ENCODE measurements at regions not wholly inside any gene's neighbourhood (a gene's known extent, or its start where the extent isn't known, plus 50 kb on each side); places are given as distances from the start of the nearest gene placed in this dataset.

DNA sequence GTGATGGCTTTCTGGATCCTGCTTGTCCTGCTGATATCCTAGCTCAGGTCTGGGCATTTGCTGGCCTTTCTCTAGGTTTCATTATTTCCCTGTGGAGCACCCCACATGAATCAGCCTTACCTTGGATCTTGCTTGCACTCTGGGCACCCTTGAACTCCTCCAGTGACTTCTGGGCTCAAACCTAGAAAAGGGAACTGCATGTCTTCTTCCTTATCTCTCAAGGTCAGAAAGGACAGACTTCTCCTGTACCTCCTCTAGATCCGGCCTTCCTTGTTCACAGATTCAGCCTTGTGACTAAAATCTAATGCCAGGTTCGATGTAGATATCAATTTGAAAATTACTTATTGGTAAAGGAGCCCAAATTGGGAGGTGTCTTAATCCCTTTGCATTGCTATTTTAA lies 267.9 kb downstream of the PARP8 start:
- DNase-seq (ENCODE audit: low spot score), result no peak
- Histone ChIP-seq H3K79me2 (no peaks in the 10 kb centered on the region), H4K20me1 (ENCODE audit: insufficient read depth, poor library complexity, severe bottlenecking) (no peaks in the 10 kb centered on the region), H3K9me3 (ENCODE audit: low read depth) (no peaks in the 10 kb centered on the region), H3K36me3 (replicated peaks; ENCODE audit: insufficient read depth, low read depth) (no peaks in the 10 kb centered on the region), H2AFZ (no peak overlapping the region), H3K4me1 (ENCODE audit: insufficient read depth) (no peaks in the 10 kb centered on the region), H3K27ac (no peak overlapping the region), H3K9me2 (replicated peaks; ENCODE audit: insufficient read depth) (no peaks in the 10 kb centered on the region), H3K27me3 (no peaks in the 10 kb centered on the region), H3K4me3 (no peak overlapping the region), H3K4me2 (no peak overlapping the region)
- TF ChIP-seq, protein P1, sequence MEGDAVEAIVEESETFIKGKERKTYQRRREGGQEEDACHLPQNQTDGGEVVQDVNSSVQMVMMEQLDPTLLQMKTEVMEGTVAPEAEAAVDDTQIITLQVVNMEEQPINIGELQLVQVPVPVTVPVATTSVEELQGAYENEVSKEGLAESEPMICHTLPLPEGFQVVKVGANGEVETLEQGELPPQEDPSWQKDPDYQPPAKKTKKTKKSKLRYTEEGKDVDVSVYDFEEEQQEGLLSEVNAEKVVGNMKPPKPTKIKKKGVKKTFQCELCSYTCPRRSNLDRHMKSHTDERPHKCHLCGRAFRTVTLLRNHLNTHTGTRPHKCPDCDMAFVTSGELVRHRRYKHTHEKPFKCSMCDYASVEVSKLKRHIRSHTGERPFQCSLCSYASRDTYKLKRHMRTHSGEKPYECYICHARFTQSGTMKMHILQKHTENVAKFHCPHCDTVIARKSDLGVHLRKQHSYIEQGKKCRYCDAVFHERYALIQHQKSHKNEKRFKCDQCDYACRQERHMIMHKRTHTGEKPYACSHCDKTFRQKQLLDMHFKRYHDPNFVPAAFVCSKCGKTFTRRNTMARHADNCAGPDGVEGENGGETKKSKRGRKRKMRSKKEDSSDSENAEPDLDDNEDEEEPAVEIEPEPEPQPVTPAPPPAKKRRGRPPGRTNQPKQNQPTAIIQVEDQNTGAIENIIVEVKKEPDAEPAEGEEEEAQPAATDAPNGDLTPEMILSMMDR (IDR thresholded peaks at IDR 0.05; ENCODE audit: poor library complexity), result no peak
- no peak for TF ChIP-seq EZH2phosphoT487 (IDR thresholded peaks at IDR 0.05; ENCODE audit: low read depth, severe bottlenecking, unreplicated experiment)
- TF ChIP-seq EZH2 (IDR thresholded peaks at IDR 0.05; ENCODE audit: borderline replicate concordance), result no peak
- WGBS (ENCODE audit: low lambda C conversion rate, missing lambda C conversion rate), result 76% methylated on average over 2 of the region's 2 CpGs

DNA sequence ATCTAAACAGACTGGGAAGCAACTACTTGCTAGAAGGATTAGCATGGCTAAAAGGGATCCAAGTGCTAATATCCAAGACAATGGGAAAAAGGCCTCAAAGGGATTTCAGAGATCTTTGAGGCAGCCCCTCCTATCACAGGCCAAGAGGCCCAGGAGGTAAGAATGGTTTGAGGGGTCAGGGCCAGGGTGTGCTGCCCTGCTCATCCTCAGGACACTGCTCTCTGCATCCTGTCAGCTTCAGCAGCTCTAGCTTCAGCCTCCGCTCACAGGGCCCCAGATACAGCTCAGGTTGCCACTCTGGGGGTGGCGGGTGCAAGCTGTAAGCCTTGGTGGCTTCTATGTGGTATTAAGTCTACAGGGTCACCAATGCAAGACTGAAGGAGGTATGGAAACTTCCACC lies 278.7 kb downstream of the PARP8 start:
- no peak overlapping the region for H3K4me3 ChIP-seq
- 100% methylated on average over 2 of the region's 2 CpGs for WGBS (ENCODE audit: low lambda C conversion rate, missing lambda C conversion rate)
- peaks cover 4% of the 10 kb centered on the region for H3K27me3 ChIP-seq
- no peaks in the 10 kb centered on the region for H3K79me2 ChIP-seq
- no peaks in the 10 kb centered on the region for H3K9me2 ChIP-seq (replicated peaks; ENCODE audit: insufficient read depth)
- H4K20me1 ChIP-seq (ENCODE audit: insufficient read depth, poor library complexity, severe bottlenecking), result no peaks in the 10 kb centered on the region
- no peak overlapping the region for H3K4me2 ChIP-seq
- no peak for DNase-seq (ENCODE audit: low spot score)
- no peak overlapping the region for H2AFZ ChIP-seq
- TF ChIP-seq EZH2 (IDR thresholded peaks at IDR 0.05; ENCODE audit: borderline replicate concordance) (no peak), EZH2phosphoT487 (IDR thresholded peaks at IDR 0.05; ENCODE audit: low read depth, severe bottlenecking, unreplicated experiment) (no peak)
- TF ChIP-seq, protein P1 (IDR thresholded peaks at IDR 0.05; ENCODE audit: poor library complexity), result no peak
- no peak overlapping the region for H3K27ac ChIP-seq
- no peaks in the 10 kb centered on the region for H3K36me3 ChIP-seq (replicated peaks; ENCODE audit: insufficient read depth, low read depth)
- no peaks in the 10 kb centered on the region for H3K9me3 ChIP-seq (ENCODE audit: low read depth)
- no peaks in the 10 kb centered on the region for H3K4me1 ChIP-seq (ENCODE audit: insufficient read depth)

DNA sequence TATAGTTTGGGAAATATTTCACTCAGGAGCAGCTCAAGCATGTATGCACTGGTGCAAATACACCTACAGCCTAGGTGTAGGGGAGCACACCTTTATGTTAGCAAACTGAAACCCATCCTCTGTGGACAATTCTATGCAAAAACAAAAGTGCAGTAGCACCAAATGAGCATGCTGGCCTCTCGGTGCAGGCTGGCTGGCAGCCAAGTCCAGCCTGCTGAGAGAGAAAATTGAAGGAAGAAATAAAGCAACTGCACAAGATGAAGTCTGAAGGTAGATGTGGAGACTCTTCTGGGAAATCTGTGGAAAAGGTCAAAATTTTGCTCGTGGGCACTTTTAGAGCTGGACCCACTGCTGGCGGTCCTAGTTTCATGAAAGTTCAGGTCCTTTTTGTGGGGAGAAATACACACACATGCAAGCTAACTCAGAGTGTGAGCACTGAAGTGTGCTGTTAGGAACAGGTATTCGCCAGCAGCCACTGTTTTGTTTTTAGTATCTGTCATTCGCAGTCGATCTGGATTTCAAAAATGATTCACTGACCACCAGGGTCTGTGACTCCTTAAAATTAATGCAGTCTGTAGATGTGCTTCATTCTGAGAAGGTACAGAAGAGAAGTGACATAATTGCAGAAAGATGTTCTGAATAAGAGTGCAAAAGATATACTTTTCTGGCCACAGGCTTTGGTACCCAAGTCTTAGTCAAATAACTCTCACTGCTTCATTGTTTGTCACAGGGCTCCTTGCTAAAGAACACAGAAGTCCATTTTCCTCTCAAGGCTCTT lies 281.7 kb downstream of the PARP8 start:
- peaks cover 4% of the 10 kb centered on the region for H3K27me3 ChIP-seq
- H2AFZ ChIP-seq, result no peak overlapping the region
- H3K4me1 ChIP-seq (ENCODE audit: insufficient read depth), result no peaks in the 10 kb centered on the region
- H4K20me1 ChIP-seq (ENCODE audit: insufficient read depth, poor library complexity, severe bottlenecking), result no peaks in the 10 kb centered on the region
- DNase-seq (ENCODE audit: low spot score), result peak; percentile 26
- no peaks in the 10 kb centered on the region for H3K36me3 ChIP-seq (replicated peaks; ENCODE audit: insufficient read depth, low read depth)
- TF ChIP-seq EZH2 (IDR thresholded peaks at IDR 0.05; ENCODE audit: borderline replicate concordance) (no peak), EZH2phosphoT487 (IDR thresholded peaks at IDR 0.05; ENCODE audit: low read depth, severe bottlenecking, unreplicated experiment) (no peak)
- TF ChIP-seq, protein P1 (IDR thresholded peaks at IDR 0.05; ENCODE audit: poor library complexity), result no peak
- H3K79me2 ChIP-seq, result no peaks in the 10 kb centered on the region
- no peaks in the 10 kb centered on the region for H3K9me2 ChIP-seq (replicated peaks; ENCODE audit: insufficient read depth)
- 71% methylated on average over 6 of the region's 6 CpGs for WGBS (ENCODE audit: low lambda C conversion rate, missing lambda C conversion rate)
- no peak overlapping the region for H3K27ac ChIP-seq
- H3K9me3 ChIP-seq (ENCODE audit: low read depth), result no peaks in the 10 kb centered on the region
- H3K4me3 ChIP-seq, result no peak overlapping the region
- no peak overlapping the region for H3K4me2 ChIP-seq

Data from hepatocyte (in vitro differentiated cells).